ENCODE measurements at regions not wholly inside any gene's neighbourhood (a gene's known extent, or its start where the extent isn't known, plus 50 kb on each side); places are given as distances from the start of the nearest gene placed in this dataset.

DNA sequence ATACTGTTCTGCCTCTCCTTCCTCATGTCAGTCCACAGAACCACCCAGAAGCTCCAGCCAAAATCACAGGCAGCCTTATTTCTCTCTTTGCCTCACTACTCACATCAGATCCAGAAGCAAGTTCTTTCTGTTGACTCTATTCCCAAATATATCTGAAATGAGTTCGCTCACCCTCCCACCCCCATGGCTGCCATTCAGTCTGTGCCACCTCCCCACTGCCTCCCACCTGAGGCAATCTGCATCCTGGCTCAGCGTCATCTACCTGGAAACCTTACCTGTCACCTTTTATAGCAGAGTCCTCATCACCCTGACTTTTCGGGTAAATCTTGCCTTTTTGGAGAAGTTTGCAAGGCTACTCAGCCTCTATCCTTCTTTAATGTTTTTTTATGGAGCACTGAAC is 501.8 kb downstream of the BCL11B start:
- TF ChIP-seq POLR2AphosphoS5 (IDR thresholded peaks at IDR 0.05; ENCODE audit: insufficient read depth, low read depth, low read length): no peak
- TF ChIP-seq, protein P1, sequence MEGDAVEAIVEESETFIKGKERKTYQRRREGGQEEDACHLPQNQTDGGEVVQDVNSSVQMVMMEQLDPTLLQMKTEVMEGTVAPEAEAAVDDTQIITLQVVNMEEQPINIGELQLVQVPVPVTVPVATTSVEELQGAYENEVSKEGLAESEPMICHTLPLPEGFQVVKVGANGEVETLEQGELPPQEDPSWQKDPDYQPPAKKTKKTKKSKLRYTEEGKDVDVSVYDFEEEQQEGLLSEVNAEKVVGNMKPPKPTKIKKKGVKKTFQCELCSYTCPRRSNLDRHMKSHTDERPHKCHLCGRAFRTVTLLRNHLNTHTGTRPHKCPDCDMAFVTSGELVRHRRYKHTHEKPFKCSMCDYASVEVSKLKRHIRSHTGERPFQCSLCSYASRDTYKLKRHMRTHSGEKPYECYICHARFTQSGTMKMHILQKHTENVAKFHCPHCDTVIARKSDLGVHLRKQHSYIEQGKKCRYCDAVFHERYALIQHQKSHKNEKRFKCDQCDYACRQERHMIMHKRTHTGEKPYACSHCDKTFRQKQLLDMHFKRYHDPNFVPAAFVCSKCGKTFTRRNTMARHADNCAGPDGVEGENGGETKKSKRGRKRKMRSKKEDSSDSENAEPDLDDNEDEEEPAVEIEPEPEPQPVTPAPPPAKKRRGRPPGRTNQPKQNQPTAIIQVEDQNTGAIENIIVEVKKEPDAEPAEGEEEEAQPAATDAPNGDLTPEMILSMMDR (IDR thresholded peaks at IDR 0.05; ENCODE audit: extremely low read depth in 1 of 2, insufficient read depth in 1 of 2, low read depth in 1 of 2, low read length in 2 of 2): no peak
- TF ChIP-seq POLR2A (IDR thresholded peaks at IDR 0.05; ENCODE audit: low read depth, low read length): no peak
- TF ChIP-seq JUN (IDR thresholded peaks at IDR 0.05; ENCODE audit: borderline replicate concordance, insufficient read depth, insufficient read length, low read depth): no peak
- TF ChIP-seq MYC (IDR thresholded peaks at IDR 0.05; ENCODE audit: low read depth, low read length): no peak
- TF ChIP-seq FOS (IDR thresholded peaks at IDR 0.05; ENCODE audit: borderline replicate concordance, insufficient read depth, low read length): no peak
- TF ChIP-seq EZH2 (IDR thresholded peaks at IDR 0.05; ENCODE audit: borderline replicate concordance, low read depth, low read length, severe bottlenecking): no peak
- no peak for TF ChIP-seq GATA2 (IDR thresholded peaks at IDR 0.05; ENCODE audit: insufficient read depth, insufficient read length, low read depth, low read length)
